GM19035 (cell line): ENCODE measurements at regions not wholly inside any gene's neighbourhood (a gene's known extent, or its start where the extent isn't known, plus 50 kb on each side); places are given as distances from the start of the nearest gene placed in this dataset.

Experiments
- ATAC-seq: cut with Tn5 transposase; IDR thresholded peaks from one replicate; pipeline ENCODE4 v1.9.1; 2021; ENCODE audit not compliant: unreplicated experiment

DNA sequence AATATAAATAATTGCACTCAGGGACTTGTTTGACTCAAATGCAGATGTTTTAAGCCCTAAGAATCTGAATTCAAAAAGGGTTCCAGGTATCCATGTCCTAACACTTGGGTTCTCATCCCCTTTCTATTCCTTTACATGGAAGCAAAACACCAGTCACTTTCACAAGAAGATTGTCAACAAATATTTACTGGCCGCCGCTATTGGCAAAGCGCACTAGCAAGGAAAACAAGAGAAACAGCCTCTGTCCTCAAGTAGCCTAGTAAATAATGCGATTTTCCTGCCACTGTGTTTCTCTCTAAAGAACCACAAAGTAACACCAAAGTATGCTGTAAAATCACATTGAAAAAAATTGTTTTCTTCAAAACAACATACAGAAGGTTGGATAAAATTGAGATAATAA lies 66.7 kb upstream of the EZH2 start:
- no peak for ATAC-seq

DNA sequence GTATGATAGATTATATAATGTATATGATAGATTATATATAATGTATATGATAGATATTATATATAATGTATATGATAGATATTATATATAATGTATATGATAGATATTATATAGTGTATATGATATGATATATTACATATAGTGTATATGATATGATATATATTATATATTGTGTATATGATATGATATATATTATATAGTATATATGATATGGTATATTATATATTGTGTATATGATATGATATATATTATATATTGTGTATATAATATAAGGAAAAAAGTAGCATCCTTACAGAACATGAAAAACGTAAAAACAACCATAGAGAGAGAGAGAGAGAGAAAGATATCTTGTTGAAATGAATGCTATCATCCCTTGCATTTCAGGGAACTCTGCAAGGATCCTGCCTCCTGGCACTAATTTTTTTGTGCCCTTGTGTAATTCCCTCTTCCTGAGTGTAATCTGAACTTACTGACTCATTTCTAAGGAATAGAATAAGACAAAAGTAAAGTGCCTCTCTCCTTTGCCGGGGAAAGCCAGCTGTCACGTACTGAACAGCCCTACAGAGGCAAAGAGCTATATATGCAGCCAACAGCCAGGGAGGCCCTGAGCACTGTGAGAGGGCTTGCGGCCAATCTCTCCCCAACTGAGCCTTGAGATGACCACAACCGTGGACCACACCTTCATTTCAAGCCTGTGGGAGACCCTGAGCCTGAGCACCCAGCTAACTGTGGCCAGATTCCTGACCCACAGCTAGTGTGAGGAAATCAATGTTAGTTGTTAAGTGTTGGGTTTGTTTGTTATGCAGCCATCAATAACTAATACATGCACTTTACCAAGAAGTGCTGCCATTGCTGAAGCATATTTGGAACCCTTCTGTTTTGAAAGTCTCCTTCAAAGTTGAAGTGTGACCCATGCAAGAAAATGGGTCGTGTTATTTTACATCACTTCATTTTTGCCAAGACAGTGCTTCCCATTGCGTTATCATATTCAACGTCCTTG lies 61.1 kb upstream of the EZH2 start:
- ATAC-seq = no peak

DNA sequence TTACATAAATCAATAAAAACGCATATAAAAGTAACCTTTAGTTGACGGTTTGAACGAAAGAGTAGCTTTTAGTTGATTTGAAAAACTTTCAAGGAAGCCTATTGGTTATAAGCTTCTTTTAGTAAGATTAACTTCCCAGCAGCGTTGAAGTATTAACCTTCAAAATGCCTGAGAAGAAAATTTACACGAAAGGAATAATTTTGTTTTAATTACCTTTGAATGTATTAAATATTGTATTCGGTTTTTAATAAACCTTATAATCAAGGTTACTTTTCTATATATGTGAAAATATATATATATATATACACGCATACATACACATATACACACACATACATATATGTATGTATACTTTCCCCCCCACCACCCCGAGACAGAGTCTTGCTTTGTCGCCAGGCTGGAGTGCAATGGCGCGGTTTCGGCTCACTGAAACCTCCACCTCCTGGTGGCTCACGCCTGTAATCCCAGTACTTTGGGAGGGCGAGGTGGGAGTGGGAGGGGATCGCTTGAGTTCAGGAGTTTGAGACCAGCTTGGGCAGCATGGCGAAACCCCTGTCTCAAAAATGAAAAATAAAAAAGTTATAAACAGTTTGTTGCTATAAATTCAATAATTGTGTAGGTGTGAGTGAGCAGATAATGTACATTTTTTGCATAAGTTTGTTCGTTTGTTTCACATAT lies 57.6 kb upstream of the EZH2 start:
- peak; percentile 50 for ATAC-seq

DNA sequence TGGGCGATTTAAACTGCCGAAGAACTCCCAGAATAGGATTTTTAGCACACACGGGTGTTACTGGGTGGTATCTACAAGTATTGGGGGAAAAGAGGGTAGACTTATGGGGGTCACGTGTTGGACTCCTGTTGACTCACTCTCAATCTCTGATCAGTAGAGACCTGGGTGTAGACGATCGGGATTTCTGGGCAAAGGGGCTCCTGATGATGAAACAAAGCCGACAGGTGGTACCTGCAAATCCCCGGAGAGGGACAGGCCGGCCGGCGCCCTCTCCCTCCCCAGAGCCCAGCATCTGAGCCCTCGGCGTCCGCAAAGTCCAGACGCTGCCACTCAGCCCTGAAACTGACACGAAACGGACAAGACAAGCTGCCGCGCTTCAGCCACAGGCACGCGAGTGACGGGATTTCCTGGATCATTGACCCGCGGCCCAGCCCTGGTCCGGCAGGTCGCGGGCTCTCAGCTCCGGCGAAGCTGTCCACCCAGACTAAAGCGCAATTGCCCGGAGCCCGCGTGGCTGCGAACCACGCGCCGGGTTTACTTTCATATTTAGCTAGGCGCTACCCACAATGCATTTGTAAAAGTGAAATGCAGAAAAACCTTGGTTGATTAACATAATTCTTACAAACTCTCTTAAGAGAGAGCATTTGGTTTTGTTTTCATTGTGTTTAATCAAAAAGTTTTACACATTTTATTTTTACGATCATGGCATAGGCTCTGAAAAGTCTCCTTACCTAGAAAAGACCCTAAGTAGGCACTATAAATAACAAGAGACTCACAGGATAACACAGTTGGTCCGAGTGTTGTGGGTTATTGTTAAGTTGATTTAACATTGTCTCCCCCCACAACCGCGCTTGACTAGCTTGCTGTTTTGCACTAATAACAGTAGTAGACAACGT lies 56.9 kb upstream of the EZH2 start:
- peak; percentile 71 for ATAC-seq

DNA sequence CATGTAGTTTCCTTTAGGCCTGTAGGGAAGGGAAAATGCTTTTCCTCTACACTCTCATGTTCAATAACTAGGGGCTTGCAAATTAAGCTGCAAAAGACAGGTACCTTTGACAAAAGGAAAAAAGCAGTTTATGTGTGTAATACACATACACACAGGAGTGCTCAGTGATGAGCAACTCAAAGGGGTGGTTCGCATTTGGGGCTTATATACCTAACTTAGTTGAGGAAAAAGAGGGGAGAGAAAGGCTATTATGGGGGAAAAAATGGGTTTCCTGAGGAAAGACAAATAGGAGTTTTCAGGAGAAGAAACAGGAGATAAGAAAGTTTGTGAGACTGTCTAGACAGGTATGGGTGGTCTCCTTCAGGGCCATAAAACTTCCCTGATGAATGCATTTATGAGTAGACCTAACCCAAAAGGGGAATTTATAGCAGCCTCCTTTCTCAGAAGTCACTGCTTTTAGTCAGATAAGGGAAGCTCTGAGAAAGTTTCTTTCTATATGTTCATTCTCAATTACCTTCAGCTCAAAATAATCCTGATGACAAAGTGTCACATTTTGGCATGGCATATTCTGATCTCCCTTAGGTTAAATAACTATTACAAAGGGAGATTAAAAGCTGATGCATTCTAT lies 55.2 kb upstream of the EZH2 start:
- no peak for ATAC-seq

DNA sequence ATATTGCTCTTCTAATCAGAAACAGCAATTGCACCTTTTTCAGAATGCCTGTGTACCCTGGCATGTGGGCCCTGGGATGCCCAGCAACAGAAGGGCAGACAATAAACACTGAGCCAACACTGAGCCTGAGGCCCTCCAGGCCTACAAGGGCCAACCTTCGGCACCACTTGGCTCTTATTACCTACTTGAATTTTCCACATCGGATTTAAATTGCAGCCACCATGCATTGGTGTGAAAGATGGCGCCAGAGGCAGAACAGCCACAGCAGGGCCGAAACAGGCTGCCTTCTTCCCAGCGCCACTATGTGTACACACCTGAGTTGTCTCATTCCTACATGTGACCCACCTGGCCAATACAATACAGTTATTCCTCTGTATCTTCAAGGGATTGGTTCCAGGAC lies 51.4 kb upstream of the EZH2 start:
- no peak for ATAC-seq
